ENCODE measurements at regions not wholly inside any gene's neighbourhood (a gene's known extent, or its start where the extent isn't known, plus 50 kb on each side); places are given as distances from the start of the nearest gene placed in this dataset.
"Not testable (repeated sequence)": the region's sequence is repeated elsewhere in the genome, so short reads cannot be mapped to it uniquely, and the experiment has no call there.

DNA sequence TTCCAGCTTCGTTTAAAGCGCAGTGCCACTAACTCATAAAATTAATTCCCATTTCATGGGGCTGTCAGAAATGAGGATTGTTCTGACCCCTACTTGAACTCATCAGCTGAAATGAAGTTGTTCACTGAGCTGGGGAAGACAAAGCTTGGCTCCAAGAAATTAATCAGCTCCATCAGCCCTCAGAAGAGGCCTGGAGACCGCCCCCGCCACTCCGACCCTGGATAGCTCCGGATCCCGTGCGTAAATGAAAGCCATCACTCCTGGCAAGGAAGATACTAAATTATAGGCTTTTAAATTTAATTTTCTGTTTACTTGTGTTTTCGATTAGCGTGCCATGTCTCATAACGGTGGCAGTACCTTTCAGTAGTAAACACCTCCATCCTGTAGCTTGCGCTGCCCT lies 142.8 kb upstream of the IRX2 start:
- DNase-seq (ENCODE audit: low spot score): peak; percentile 26

DNA sequence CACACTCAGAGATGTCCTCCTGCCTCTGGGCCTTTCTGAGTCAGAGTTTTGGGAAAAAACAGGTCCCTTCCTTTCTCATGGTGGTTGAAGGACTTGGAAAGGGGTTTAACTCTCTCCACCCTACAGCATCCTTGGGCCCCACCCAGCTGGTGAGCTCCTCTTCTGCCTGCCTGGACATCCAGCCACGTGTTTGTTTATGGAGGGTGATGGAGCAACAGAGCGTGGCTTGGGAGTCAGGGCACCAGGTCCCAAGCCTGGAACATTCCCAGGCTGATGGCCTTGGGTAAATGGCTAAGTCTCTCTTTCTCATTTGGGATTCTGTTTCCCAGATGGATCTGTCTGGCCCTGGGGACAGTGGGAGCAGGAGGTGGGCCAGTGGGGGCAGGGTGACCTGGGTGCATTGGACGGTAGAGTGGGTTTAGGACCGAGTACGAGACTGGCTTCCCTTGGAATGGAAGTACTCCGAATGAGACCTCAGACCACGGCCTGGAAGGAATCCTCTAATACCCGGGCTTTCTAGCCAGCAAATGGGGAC lies 141.1 kb upstream of the IRX2 start:
- DNase-seq (ENCODE audit: low spot score): peak; percentile 31

DNA sequence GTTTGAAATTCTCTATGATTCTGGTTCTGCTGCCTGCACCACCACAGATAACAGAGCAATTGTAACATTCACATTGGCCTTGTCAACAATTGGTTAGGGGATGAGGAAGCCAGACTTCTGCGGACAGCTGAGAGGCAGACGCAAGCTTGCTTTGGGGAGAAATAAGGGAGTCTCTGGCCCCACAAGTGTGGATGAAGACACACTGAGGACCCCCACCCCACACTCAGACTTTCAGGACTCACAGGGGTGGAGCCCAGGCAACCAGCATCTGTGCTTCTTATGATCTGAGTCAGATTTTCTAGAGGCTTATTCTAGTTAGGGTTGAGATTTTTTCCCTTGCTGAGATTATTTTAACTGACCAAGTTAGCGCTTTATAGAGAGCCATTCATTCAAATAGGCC lies 140.3 kb upstream of the IRX2 start:
- DNase-seq (ENCODE audit: low spot score): peak; percentile 3

DNA sequence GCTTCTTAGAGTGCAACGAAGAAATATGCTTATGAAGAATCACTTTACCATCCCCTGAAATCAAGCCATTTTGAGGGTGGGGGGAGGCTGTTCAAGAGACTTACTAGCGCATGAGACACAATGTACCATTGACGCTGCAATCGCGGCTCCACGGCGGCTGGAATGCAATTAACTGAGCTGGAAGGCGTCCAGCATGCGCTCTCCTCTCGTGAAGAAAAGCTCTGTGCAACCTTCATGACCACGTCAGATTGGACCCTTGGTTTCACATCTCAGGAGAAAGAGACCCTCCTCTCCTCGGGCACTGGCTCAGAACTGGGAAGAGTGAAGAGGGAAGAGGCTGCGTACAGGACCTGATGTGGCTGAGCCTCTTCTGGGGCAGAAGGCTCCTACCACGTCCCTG lies 138.5 kb upstream of the IRX2 start:
- peak; percentile 26 for DNase-seq (ENCODE audit: low spot score)

DNA sequence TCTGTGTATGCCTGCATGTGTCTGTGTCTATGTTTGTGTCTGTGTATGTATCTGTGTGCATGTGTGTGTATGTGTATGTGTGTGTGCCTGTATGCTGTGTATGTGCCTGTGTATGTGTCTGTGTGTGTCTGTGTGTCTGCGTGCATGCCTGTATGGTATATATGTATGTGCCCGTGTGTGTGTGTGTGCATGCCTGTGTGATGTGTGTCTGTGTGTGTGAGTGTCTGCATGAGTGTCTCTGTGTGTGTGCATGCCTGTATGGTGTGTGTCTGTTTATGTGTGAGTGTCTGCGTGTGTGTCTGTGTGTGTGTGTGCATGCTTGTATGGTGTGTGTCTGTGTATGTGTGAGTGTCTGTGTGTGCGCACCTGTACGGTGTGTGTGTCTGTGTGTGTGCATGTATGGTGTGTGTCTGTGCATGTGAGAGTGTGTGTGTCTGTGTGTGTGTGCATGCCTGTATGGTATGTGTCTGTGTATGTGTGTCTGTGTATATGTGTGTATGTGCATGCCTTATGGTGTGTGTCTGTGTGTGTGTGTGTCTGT lies 137.1 kb upstream of the IRX2 start:
- no peak for DNase-seq (ENCODE audit: low spot score)

DNA sequence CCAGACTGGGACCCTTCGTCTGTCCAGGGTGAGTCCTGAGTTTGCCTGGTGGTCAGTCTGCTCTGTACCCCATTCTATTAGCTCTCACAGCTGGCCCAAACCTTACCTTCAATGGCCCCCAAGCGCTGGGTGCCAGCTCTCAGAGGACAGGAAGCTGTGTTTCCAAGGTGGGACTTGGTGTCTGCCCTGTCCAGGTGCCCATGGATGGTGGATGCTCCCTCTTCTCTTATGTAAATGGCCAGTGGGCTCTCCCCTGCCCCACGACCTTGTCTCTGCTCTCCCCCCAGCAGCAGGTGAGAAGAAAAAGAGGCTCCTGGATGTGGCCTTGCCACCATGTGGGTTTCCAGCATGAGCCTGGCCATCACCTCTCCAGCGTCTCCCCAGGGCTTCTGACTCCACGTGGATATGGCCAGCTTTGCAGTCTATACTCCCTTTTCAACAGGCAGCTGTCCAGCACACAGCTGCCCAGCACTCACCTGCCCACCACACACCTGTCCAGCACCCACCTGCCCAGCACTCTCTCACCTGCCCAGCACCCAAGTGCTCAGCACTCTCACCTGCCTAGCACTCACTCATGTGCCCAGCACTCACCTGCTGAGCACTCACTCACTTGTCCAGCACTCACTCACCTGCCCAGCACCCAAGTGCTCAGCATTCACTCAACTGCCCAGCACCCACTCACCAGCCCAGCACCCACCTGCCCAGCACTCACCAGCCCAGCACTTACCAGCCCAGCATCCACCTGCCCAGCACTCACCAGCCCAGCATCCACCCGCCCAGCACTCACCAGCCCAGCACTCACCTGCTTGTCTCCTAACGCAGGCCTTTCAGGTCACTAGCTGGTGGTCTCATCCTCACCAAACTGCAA lies 136.2 kb upstream of the IRX2 start:
- DNase-seq (ENCODE audit: low spot score): peak; percentile 36

DNA sequence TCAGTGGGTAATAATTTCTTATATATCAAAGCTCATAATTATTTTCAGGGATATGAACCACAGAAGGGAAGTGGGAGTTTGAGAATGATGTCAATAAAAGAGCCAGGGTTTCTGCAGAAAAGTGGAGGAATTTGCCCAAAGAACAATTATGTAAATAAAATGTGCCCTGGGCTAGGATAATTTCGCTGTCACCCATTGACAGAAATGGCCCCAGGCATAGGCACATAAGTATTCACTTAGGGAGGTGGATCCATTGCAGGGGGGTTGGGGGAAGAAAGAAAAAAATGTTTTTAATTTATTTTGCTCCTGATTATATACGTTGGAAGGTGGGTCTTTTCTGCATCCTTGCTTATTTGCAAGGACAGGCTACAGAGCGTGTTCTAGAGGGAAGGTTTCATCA lies 135.1 kb upstream of the IRX2 start:
- no peak for DNase-seq (ENCODE audit: low spot score)

DNA sequence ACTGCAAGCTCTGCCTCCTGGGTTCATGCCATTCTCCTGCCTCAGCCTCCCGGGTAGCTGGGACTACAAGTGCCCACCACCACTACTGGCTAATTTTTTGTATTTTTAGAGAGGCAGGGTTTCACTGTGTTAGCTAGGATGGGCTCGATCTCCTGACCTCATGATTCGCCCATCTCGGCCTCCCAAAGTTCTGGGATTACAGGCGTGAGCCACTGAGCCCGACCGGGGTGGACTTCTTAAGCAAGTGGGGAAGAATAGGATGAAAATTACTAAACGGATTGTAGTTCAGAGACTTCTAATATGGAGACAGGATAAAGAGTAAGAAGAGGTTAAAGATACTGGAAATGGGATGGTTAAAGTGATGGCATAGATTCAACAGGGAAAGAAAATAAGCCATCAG lies 132.3 kb upstream of the IRX2 start:
- DNase-seq (ENCODE audit: low spot score): no peak

DNA sequence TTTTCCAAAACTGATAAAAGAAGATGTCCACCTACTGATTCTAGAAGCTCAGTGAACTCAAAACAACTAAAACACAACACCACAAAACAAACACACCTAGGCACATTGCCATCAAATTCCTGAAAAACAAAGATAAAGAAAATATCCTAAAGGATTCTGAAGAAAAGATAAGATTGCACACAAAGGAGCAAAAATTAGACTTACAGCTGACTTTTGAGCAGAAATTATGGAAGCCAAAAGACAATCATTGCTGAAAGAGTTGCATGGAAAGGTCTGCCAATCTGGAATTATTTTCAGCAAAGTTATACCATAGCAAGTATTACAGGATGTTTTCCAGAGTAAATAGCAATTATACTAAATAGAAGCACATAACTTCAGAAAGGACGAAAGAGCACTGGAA lies 128.2 kb upstream of the IRX2 start:
- DNase-seq (ENCODE audit: low spot score): no peak

DNA sequence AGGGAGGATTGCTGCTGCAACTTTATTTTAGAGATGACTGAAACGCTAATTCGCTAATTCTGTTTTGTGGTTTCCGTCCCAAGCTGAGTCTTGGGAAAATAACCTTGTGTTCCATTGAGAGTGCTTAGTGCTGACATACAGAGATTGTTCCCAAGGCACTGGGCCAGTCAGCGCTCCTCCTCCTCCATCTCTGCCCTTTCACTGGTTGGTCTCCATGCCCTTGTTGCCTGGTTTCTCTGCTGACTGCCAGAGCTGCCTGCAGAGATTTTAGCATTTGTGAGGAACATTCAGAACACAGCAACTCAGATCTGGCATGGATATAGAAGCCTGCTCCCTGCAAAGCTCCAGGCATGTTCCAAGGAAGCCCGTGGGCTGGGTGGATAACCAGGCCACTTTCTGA lies 126.0 kb upstream of the IRX2 start:
- peak; percentile 10 for DNase-seq (ENCODE audit: low spot score)

DNA sequence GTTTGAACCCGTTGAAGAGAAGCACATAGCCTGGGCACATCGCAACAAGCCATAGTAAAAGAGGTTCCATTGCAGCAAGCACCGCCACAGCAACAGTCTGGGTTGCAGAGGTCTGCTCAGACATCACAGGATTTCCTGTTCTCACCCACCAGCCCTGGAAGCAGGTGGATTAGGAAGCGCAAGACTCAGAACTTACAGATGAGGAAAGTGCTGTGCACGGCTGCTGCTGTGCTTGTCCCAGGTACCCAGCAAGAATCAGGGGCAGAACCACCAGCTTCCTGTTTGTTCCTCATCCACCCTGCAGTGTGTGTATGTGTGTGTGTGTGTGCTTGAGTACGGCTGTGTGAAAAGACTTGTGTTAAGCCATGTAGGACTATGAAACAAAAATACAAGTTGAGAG lies 124.7 kb upstream of the IRX2 start:
- peak; percentile 15 for DNase-seq (ENCODE audit: low spot score)

DNA sequence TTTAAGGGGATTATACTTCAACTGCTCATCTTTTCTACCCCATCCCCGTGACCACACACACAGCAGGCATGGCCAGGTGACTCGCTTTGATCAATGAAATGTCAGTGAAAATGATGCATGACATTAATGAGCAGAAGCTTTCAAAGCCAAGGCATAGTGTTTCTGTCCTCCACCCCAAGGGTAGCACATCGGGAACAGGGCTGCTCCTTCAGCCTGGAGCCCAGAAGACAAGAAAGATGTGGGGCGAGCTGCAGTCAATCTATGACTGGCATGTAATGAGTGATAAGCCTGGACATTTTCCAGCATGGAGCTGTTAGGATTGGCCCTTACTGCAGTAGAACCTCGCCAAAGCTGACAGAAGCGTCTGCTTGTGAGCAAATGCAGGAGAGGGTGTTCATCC lies 122.6 kb upstream of the IRX2 start:
- peak; percentile 14 for DNase-seq (ENCODE audit: low spot score)

DNA sequence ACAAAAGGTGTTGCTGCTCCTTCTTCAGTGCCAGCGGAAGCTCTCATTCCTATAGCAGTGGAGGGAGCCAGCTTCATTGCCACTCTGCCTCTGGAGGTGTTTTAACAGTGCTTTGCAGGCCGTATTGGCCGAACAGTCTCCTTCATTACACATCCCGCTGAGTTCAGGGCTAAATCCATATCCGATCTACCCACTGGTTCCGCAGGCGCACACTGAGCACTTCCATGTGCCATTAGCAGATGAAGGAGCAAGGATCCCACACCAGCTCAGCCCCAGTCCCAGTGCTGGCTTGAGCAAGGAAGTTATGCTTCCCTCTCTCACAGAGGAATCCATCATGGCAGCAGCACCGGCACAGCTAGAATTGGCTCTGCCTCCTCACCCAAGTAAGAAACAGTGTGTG lies 121.2 kb upstream of the IRX2 start:
- DNase-seq (ENCODE audit: low spot score): peak; percentile 27

DNA sequence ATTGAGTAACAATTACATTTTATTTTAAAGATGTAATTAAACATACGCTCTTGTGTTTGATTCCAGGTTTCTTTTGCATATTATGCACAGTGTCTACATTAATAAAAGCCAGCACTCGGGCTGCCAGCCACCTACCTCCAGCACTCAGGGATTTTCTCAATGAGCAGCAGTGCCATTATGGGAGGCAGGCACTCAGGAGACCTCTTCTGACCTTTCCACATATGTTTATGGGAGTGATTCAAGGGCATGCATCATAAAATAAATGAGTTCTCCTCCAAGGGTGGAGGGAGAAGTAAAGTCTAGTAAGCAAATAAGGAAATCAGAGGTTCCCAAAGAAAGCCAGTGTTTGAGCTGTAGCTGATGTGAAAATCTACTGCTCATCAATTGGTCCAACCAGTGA lies 119.8 kb upstream of the IRX2 start:
- no peak for DNase-seq (ENCODE audit: low spot score)

DNA sequence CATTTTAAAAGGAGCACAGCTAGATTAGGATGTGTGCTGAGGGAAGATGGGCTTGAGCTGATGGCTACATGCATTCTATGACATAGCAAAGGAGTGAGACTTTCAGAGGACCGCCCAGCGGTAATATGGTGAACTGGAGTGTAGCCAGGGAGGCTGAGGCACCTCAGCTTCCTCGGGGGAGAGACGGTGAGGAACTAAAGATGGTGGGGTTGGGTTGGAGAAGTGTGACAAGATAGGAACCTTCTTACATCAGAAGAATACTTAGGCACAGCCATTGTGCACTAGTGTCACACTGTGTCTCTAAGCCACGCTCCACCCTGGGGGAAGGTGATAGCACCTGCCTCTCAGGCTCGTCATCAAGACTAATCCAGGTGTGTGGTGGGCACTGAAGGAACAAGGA lies 118.0 kb upstream of the IRX2 start:
- no peak for DNase-seq (ENCODE audit: low spot score)

DNA sequence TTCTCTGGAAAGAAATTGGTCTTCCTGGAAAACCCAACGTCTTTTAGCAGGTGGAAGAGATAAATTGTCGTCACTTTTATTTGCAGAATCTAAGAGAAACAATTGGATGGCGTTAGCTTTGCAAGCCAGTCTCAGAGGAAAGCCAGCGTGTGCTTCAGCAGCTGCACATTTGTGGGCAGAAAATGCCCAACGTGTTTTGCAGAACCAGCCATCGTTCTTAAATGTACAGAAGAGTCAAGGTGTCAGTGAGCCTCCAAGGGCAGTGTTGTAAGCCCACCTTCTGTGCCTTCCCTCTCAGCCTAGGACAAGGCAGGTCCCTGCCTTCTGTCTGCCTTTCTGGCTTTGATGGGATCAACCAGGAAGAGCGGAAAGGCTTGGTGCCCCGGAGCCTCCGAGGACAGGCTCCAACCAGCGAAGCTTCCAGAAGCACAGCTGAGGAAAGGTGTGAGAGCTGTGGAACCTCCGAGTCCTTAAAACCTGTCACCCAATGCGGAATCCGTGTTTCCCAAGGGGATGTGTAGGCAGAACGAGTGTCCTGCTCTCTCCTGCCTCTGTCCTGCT lies 116.0 kb upstream of the IRX2 start:
- DNase-seq (ENCODE audit: low spot score): no peak

DNA sequence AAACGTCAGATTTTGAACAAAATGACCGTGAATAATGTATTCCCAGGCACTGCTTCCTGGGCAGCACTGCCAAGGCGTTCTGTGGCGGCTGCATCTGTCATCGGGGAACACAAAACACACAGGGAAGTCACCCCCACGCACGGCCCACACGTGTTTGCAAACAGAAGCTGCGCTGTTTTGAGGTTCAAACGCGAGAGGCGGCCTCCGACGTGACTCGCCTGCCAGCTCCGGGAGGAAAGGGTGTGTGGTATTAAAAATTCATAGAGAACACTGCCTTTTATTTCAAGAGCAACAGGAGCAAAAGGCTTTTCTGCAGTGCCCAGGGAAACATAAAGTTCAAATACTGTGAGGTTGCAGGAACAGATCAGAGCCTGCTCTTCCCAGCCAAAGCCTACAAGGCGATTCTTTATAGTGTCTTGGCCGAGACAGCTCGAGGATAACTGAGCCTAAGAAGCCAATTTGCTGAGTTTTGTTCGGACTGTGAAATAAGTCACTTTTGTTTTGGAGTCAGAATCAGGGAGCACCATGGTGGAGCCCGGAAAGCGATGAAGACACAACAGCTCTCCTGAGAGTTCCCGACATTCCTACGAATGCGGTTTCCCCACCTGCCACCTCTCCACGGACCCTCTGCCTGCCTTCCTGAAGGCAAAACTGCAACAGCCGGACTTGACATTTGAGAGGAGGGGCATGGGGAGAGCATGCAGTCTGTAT lies 115.3 kb upstream of the IRX2 start:
- no peak for DNase-seq (ENCODE audit: low spot score)

DNA sequence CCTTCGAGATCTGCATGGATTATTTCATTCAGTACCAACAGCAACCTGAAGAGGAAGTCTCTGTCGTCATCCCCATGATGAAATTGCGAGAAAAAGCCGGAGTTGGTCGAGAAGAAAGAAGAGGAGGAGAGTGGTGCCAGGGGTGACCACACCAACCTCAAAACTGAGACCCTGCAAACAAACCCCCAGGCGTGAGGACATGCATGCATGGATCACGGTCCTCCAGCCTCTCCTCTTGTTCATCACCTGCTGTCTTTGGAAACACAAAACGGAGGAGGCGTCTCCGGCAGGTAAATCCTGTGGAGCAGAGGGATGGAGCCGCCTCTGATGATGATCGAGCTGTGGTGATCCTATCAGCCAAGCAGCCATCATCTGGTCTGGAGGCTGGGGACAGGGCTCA lies 114.4 kb upstream of the IRX2 start:
- DNase-seq (ENCODE audit: low spot score): no peak

DNA sequence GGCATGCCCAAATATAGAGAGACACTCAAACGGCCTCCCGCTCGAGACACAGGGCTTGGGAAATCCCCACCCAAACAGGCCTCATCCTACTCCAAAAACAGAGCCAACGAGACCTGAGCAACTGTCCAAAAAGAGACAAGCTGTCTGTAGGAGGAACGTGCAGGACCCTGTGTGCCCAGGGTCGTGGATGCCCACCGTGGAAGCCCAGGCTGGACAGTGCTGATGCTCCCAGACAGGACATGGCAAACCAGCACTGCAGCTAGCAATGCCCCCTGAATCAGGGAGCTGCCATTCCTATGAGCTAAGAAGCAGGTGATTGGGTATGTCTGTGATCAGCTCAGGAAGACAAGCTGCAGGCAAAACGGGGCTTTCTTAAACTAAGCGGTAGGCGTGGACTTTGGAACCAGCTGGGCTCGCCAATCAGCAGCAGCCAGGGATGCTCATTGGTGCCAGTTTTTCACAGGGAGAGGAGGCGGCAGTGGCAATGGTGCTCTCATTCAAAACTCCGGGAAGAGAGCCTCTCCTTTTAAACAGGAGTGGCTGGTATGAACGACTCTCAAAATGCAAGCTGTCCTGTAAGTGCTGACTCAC lies 113.1 kb upstream of the IRX2 start:
- DNase-seq (ENCODE audit: low spot score): no peak

DNA sequence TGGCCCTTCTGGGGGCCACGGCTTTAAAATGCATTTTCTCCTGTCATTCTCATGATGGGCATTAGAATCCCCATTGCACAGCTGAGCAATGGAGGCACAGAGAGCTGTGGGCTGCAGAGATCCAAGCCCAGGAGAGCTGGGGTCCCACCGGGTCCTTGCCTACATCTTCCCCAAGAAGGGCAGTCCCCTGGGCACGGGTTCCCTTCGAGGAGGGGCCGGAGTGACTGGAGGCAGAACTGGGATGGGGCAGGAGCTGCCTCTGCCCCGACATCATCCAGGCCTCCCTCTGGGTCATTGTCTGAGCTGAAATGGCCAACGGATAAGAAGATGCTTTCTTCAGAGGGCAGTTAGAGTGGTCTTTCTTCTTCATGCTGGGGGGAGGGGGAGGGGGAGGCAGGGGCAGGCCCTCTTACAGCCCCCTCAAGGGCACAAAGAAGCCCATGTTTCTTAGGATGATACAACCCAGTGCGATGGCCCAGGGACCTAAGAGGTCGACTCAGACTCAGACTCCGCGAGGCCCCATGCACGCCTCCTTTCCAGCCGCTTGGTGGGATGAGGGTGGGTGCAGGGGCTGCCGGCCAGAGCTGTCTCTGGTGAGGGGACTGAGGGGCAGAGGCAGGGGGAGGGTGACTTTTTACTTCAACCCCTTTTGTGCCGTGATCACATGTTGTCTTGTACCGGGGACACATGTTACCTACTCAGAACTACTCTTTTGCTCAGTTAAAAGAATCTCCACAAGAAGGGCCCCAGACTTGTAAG lies 112.4 kb upstream of the IRX2 start:
- DNase-seq (ENCODE audit: low spot score): no peak

DNA sequence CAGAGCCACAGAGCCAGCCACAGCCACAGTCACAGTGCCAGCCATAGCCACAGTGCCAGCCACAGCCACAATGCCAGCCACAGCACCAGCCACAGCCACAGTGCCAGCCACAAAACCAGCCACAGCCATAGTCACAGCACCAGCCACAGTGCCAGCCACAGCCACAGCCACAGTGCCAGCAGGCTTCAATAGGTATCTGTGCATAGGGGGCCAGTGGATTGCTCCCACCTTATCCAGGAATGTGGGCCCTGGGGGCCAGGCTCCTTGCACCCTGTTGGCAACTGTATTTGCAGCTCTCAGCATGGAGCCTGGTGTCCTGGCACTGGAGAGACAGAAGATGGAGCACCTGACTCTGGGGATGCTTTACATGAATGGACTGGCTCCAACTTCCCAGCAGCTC lies 111.7 kb upstream of the IRX2 start:
- DNase-seq (ENCODE audit: low spot score): no peak

DNA sequence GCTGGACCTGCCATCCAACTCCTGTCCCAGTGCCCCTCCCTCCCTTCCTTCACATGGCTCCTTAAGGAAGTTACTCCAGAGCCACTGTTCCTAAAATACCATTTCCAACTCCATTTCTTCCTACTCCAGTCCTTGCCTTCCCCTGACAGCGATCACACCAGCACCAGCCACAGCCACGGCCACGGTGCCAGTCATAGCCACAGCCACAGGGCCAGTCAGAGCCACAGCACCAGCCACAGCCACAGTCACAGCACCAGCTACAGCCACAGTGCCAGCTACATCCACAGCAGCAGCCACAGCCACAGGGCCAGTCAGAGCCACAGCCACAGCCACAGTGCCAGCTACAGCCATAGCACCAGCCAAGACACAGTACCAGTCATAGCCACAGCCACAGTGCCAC lies 110.7 kb upstream of the IRX2 start:
- DNase-seq (ENCODE audit: low spot score): not testable (repeated sequence)

All from ecto neural progenitor cell (in vitro differentiated cells).